AG10803 (cell line): ENCODE measurements at regions not wholly inside any gene's neighbourhood (a gene's known extent, or its start where the extent isn't known, plus 50 kb on each side); places are given as distances from the start of the nearest gene placed in this dataset.
"Not testable (repeated sequence)": the region's sequence is repeated elsewhere in the genome, so short reads cannot be mapped to it uniquely, and the experiment has no call there.

Experiments used
- DNase-seq: peaks from one replicate; pipeline ENCODE4 v3.0.0; 2010; ENCODE audit warnings: low read depth
- H3K4me3 ChIP-seq: 2 replicates; pipeline ENCODE4 v1.5.1; 2011; ENCODE audit warnings: mild to moderate bottlenecking, low read length, control low read depth
- TF ChIP-seq, protein P1 (sequence below): conservative IDR thresholded peaks from 2 replicates; pipeline ENCODE4 v1.5.1; 2011; ENCODE audit warnings: mild to moderate bottlenecking, low read length, control low read depth, inconsistent platforms

DNA sequence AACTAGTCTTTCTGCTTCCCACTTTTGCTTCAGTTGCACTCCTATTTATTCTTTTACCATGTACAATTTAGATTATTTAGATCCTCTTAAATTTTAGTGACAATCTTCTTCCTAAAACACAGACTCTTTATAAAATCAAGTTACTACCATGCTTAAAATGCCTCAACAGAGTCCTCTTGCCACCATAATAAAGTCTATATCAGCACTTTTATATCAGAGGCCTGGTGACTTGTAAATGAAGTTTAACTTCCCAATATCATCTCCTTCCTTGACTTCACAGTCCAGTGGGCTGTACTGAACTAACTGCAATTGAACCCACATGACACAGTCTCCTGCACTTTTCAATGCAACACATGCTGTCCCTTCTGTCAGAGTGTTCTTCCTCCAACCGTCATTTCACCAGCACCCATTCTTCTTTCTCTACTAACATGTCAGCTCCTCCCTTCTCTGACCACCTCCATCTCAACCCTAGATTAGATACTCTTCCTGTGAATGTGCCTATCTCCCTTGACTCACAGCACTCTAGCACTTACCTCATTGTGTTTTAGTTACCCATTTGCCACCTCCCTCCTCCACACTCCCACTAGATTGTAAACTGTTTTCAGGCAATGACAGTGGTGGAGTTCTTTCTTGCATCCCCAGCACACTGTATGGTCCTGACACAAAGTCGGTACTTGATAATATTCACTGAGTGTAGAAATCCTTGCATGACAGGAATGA lies 414.9 kb downstream of the SATB2 start:
- TF ChIP-seq, protein P1, sequence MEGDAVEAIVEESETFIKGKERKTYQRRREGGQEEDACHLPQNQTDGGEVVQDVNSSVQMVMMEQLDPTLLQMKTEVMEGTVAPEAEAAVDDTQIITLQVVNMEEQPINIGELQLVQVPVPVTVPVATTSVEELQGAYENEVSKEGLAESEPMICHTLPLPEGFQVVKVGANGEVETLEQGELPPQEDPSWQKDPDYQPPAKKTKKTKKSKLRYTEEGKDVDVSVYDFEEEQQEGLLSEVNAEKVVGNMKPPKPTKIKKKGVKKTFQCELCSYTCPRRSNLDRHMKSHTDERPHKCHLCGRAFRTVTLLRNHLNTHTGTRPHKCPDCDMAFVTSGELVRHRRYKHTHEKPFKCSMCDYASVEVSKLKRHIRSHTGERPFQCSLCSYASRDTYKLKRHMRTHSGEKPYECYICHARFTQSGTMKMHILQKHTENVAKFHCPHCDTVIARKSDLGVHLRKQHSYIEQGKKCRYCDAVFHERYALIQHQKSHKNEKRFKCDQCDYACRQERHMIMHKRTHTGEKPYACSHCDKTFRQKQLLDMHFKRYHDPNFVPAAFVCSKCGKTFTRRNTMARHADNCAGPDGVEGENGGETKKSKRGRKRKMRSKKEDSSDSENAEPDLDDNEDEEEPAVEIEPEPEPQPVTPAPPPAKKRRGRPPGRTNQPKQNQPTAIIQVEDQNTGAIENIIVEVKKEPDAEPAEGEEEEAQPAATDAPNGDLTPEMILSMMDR, result no peak
- no peak overlapping the region for H3K4me3 ChIP-seq
- DNase-seq, result no peak

DNA sequence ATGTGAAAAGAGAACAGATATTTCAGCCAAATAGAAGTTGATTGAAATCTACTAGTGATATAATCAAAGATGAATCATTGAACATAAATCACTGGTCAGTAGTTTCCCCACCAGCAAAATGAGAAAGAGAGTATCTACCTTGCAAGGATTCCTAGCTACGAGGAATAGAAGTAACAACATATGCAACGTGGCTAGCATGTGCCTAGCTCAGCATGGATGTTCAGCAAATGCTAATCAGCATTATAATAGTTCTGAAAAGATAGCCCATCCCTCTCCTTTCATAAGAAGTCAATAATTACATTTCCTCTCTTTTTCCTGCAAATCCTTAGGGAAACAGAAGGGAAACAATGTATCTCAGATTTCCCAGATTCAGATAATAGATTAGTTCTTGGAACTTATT lies 417.2 kb downstream of the SATB2 start:
- H3K4me3 ChIP-seq, result no peak overlapping the region
- DNase-seq, result no peak
- TF ChIP-seq, protein P1, result no peak

DNA sequence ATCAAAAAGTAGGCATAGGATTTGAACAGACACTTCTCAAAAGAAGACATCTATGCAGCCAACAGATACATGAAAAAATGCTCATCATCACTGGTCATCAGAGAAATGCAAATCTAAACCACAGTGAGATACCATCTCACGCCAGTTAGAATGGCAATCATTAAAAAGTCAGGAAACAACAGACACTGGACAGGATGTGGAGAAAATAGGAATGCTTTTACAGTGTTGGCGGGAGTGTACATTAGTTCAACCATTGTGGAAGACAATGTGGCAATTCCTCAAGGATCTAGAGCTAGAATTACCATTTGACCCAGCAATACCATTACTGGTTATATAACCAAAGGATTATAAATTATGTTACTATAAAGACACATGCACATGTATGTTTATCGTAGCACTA lies 424.0 kb downstream of the SATB2 start:
- DNase-seq, H3K4me3 ChIP-seq: not testable (repeated sequence)

DNA sequence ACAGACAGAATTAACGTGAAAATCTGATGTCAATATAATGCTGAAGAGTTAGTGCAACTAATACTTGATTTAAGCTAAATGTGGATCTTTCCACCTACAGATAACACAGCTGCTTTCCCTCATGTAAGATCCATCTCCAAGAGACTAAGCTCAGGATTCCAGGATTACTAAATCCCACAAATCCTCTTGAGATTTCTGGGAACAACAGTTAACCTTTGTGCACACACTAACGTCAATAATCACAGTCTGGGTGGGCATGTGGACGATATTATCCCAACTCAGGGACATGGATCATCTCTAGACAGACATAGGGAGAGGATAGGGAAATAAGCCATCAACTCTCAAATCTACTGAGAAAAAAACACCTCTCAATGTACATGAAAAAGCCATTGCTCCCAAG lies 432.6 kb downstream of the SATB2 start:
- no peak overlapping the region for H3K4me3 ChIP-seq
- TF ChIP-seq, protein P1, result no peak
- DNase-seq, result no peak

DNA sequence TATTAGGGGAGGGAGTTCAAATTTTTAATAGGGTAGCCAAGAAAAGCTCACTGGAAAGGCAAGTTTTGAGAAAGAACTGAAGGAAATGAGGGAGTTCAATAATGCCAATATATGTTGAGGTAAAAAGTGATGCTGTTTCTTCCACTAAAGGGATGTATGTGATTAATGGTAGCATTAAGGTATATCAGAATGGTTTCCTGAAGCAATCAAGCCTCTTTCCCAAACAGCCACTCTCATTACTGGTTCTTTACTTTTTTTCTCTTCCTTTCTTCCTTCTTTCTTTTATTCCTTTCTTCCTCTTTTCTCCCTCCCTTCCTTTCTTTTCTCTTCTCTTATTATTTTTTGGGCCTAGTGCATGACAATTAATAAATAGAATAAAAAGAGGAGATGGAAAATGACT lies 433.5 kb downstream of the SATB2 start:
- no peak for DNase-seq
- H3K4me3 ChIP-seq, result no peak overlapping the region
- TF ChIP-seq, protein P1, result no peak

DNA sequence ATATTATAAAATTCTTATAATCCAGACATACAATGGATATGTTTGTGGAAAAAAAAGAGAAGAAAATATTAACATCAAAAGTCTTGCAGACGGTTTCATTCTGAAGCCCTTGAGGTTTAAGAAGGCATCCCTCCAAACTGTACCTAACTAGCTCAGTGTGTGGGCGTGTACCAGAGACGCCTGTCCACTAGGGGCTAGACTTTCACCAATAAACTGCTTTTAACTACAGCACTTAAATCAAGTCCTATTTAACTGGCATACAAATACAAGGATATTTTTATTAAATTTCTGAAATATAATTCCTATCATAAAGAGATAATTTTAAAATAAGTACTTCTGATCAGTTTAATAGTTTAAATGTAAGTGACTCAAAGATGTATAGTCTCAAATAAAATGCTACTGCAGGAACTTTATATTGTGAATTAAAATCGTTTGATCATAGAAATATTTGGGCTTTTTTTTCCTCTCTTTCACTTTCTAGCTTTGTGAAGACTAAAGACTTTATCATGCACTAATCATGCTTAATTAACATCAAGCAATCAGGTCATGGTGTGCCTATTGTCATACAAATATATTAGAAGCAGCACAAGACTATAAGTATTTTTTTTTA lies 437.7 kb downstream of the SATB2 start:
- TF ChIP-seq, protein P1, result peak; percentile 85
- no peak overlapping the region for H3K4me3 ChIP-seq
- DNase-seq, result peak; percentile 65

DNA sequence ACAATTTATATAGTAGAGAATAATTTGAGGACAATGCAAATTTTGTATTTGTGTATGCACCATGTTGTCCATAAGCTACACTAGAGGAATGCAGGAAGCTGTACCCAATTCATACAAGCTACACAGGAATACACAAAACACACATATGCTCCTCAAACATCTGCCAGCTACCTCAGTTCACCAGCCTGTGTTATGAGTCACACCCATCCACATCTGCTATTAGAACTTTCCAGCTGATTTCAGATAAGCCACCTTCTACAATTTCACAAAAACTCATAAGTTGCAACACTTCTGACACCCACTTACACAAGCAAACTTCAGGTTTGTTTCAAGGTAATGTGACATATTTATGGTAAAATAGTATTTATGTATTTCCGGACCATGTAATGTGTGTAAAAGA lies 438.9 kb downstream of the SATB2 start:
- peak; percentile 22 for DNase-seq
- H3K4me3 ChIP-seq, result no peak overlapping the region
- TF ChIP-seq, protein P1, result no peak
